Esophagus mucosa (tissue), 1 donor: ENCODE measurements at regions not wholly inside any gene's neighbourhood (a gene's known extent, or its start where the extent isn't known, plus 50 kb on each side); places are given as distances from the start of the nearest gene placed in this dataset.
"Not testable (repeated sequence)": the region's sequence is repeated elsewhere in the genome, so short reads cannot be mapped to it uniquely, and the experiment has no call there.

Experiments
- ATAC-seq: fragments of 200-7000 bp; cut with Tn5 transposase; one replicate; pipeline ENCODE4 v1.9.1; 2020
- donor health status: DM: yes; HTN: yes; CAD: no.

- ATAC-seq, result no peak
Measured at GRCh38 chr9:86516564-86516963, 162.4 kb upstream of the TUT7 start.

- no peak for ATAC-seq
Measured at GRCh38 chr9:86515221-86515620, 161.0 kb upstream of the TUT7 start.

- ATAC-seq, result no peak
Measured at GRCh38 chr9:86513429-86513828, 159.2 kb upstream of the TUT7 start.

GRCh38 chr9:86512929-86513328 is 158.7 kb upstream of the TUT7 start:
- no peak for ATAC-seq

GRCh38 chr9:86511614-86512360 is 157.6 kb upstream of the TUT7 start:
- no peak for ATAC-seq

- ATAC-seq, result no peak
Measured at GRCh38 chr9:86508208-86508903, 154.1 kb upstream of the TUT7 start.

- no peak for ATAC-seq
Measured at GRCh38 chr9:86507212-86507630, 153.0 kb upstream of the TUT7 start.

- no peak for ATAC-seq
Measured at GRCh38 chr9:86503942-86504341, 149.7 kb upstream of the TUT7 start.

- no peak for ATAC-seq
Measured at GRCh38 chr9:86503314-86503713, 149.1 kb upstream of the TUT7 start.

- no peak for ATAC-seq
Measured at GRCh38 chr9:86500667-86501435, 146.6 kb upstream of the TUT7 start.

- no peak for ATAC-seq
Measured at GRCh38 chr9:86500031-86500430, 145.8 kb upstream of the TUT7 start.

- ATAC-seq, result peak; percentile 92
Measured at GRCh38 chr9:86494644-86495111, 140.5 kb upstream of the TUT7 start.

- no peak for ATAC-seq
Measured at GRCh38 chr9:86491468-86492266, 137.5 kb upstream of the TUT7 start.

- ATAC-seq, result no peak
Measured at GRCh38 chr9:86488794-86489193, 134.6 kb upstream of the TUT7 start.

GRCh38 chr9:86488345-86488744 is 134.1 kb upstream of the TUT7 start:
- ATAC-seq, result no peak

- ATAC-seq, result no peak
Measured at GRCh38 chr9:86487838-86488233, 133.6 kb upstream of the TUT7 start.

- ATAC-seq, result peak; percentile 44
Measured at GRCh38 chr9:86486891-86487837, 133.0 kb upstream of the TUT7 start.

GRCh38 chr9:86485359-86485758 is 131.1 kb upstream of the TUT7 start:
- no peak for ATAC-seq

GRCh38 chr9:86483496-86483895 is 129.3 kb upstream of the TUT7 start:
- ATAC-seq, result no peak

- ATAC-seq, result no peak
Measured at GRCh38 chr9:86481466-86481865, 127.3 kb upstream of the TUT7 start.

GRCh38 chr9:86475255-86475654 is 121.0 kb upstream of the TUT7 start:
- not testable (repeated sequence) for ATAC-seq
